Activated CD8-positive, alpha-beta T cell treated with anti-CD3 and anti-CD28 coated beads for 36 hours (primary cell): ENCODE measurements at regions not wholly inside any gene's neighbourhood (a gene's known extent, or its start where the extent isn't known, plus 50 kb on each side); places are given as distances from the start of the nearest gene placed in this dataset.

Experiments
- ATAC-seq: fragments of 200-7000 bp; cut with Tn5 transposase; one replicate; pipeline ENCODE4 v1.10.0; 2021; ENCODE audit warnings: mild to moderate bottlenecking, moderate library complexity
- CTCF ChIA-PET: fragments of 350-600 bp; sonication (Branson Sonifier 250); formaldehyde crosslinking; loops from one replicate; lab custom pipeline; 2021; ENCODE audit warnings: antibody characterized with exemption; lab: Charles Lee
- POLR2A ChIA-PET: fragments of 350-600 bp; sonication (Branson Sonifier 250); formaldehyde crosslinking; loops from one replicate; lab custom pipeline; 2021; ENCODE audit warnings: antibody characterized with exemption; lab: Charles Lee
- DNase-seq: peaks from one replicate; pipeline ENCODE4 v3.0.0-alpha.2; 2020
- H3K27ac Mint-ChIP-seq: one replicate; pipeline ENCODE4 v1.8.0; 2021; ENCODE audit warnings: mild to moderate bottlenecking, mixed read lengths
- H3K27me3 Mint-ChIP-seq: one replicate; pipeline ENCODE4 v1.8.0; 2021; ENCODE audit warnings: mixed read lengths
- H3K36me3 Mint-ChIP-seq: one replicate; pipeline ENCODE4 v1.8.0; 2021; ENCODE audit warnings: low read depth, mixed read lengths
- H3K4me1 Mint-ChIP-seq: one replicate; pipeline ENCODE4 v1.8.0; 2021; ENCODE audit warnings: low read depth, mixed read lengths
- H3K4me3 Mint-ChIP-seq: one replicate; pipeline ENCODE4 v1.8.0; 2021; ENCODE audit warnings: mild to moderate bottlenecking, moderate library complexity, mixed read lengths
- H3K9me3 Mint-ChIP-seq: one replicate; pipeline ENCODE4 v1.8.0; 2021; ENCODE audit warnings: mixed read lengths
- intact Hi-C: fragments of 100-400 bp; cut with micrococcal nuclease; formaldehyde crosslinking; loops from one replicate; pipeline ENCODE4 v1.10.0; 2022
- TF ChIP-seq, protein P1 (sequence below): fragments of 200-600 bp; IDR thresholded peaks from one replicate; pipeline ENCODE4 v1.8.0; 2022; ENCODE audit warnings: antibody characterized with exemption, mild to moderate bottlenecking

DNA sequence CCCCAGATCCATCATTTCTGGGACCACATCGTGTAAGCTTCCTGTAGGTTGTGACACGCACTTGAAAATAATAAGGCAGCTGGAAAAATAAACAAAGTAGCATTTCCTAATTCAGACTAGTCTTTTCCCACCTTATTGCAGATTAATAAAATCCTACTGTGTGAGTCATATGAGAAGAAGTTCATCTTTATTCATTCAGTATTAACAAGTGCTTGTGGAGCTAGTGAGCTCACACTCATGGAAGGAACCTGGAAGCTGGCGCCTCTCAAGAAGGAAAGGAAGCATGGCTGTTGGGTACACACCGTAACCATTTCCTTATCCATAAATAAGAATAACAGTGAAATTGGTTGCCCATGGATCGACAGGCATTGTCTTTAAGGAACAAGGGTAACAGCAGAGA is 152.6 kb upstream of the PFKP start:
- Mint-ChIP-seq H3K36me3 (no peaks in the 10 kb centered on the region), H3K4me3 (no peak overlapping the region), H3K4me1 (peaks cover 2% of the 10 kb centered on the region), H3K27ac (no peak overlapping the region), H3K27me3 (peaks cover 14% of the 10 kb centered on the region), H3K9me3 (no peaks in the 10 kb centered on the region)
- ChIA-PET POLR2A (no interaction called here), CTCF (interaction anchor here (1.0 to 1.3 kb wide), 2 partner anchors 11 to 14 kb away, joined by 3 to 5 read pairs; no protein-coding TSS in a partner anchor)
- DNase-seq (no peak), ATAC-seq (no peak)
- TF ChIP-seq, protein P1, sequence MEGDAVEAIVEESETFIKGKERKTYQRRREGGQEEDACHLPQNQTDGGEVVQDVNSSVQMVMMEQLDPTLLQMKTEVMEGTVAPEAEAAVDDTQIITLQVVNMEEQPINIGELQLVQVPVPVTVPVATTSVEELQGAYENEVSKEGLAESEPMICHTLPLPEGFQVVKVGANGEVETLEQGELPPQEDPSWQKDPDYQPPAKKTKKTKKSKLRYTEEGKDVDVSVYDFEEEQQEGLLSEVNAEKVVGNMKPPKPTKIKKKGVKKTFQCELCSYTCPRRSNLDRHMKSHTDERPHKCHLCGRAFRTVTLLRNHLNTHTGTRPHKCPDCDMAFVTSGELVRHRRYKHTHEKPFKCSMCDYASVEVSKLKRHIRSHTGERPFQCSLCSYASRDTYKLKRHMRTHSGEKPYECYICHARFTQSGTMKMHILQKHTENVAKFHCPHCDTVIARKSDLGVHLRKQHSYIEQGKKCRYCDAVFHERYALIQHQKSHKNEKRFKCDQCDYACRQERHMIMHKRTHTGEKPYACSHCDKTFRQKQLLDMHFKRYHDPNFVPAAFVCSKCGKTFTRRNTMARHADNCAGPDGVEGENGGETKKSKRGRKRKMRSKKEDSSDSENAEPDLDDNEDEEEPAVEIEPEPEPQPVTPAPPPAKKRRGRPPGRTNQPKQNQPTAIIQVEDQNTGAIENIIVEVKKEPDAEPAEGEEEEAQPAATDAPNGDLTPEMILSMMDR, result no peak
- intact Hi-C loops, result no loop called here

DNA sequence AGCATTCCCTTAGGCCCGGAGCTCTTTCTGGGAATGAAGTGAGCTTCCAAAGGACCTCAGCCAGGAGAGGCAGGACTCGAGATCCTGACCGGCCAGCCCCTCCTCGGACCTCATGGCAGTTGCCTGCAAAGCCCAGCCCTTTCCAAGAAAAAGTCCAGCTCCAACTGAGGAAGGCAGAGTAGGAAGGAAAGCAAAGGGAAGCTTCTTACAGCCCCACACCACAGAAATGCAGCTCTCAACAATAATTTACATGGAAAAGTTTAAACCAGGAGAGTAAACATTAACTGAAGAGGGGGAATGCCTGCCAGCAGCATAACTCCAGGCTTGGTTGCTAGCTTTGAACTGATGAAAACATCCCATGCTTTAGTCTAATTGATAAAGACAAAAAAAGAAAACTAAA is 153.9 kb upstream of the PFKP start:
- peaks cover 14% of the 10 kb centered on the region for H3K27me3 Mint-ChIP-seq
- H3K27ac Mint-ChIP-seq, result no peak overlapping the region
- TF ChIP-seq, protein P1, result no peak
- CTCF ChIA-PET, result interaction anchor here (0.8 kb wide), 1 partner anchor 15 kb away, joined by 4 read pairs; no protein-coding TSS in a partner anchor
- H3K4me3 Mint-ChIP-seq, result no peak overlapping the region
- intact Hi-C loops, result no loop called here
- peaks cover 12% of the 10 kb centered on the region for H3K4me1 Mint-ChIP-seq
- DNase-seq (no peak), ATAC-seq (no peak)
- H3K36me3 Mint-ChIP-seq, result no peaks in the 10 kb centered on the region
- no peaks in the 10 kb centered on the region for H3K9me3 Mint-ChIP-seq
- POLR2A ChIA-PET, result interaction anchor here (0.9 kb wide), 1 partner anchor 67 kb away, joined by 3 read pairs; no protein-coding TSS in a partner anchor

DNA sequence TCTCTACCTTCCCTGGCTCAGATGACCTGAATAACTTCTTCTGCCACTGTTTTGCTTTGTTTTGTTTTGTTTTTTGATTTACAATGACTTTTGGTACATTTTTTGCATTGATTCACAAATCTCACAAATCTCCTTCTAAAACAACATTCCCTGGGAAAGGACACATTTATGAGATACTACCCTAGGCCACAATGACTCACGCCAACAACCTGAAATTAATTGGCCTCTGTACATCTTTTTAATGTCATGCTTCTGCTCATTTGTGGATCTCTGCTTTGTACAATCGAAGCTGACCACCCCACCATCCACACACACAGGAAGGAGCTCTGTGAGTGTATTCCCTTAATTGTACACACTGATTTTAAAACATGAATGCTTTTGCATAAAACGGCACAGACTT is 156.7 kb upstream of the PFKP start:
- Mint-ChIP-seq H3K27ac (no peak overlapping the region), H3K36me3 (no peaks in the 10 kb centered on the region), H3K27me3 (peaks cover 8% of the 10 kb centered on the region), H3K4me1 (peaks cover 16% of the 10 kb centered on the region), H3K4me3 (no peak overlapping the region), H3K9me3 (no peaks in the 10 kb centered on the region)
- no peak for DNase-seq
- TF ChIP-seq, protein P1, result no peak
- no peak for ATAC-seq
- ChIA-PET POLR2A (no interaction called here), CTCF (no interaction called here)
- intact Hi-C loops, result no loop called here

DNA sequence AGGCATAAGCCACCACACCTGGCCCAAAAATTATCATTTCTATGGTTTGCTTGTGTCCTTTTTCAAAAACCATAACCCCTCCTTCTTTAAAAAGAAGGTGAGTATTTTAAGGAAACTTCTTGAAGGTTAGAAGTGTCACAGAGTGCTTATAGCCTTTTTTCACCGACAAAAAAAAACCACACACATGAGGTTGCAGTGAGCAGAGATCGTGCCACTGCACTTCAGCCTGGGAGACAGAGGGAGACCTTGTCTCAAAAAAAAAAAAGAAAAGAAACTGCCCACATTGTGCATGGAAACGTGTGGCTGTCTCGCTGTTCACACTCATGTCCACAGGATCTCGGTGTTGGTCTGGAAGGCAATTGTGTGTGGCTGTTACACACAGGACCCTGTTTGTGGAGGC is 157.4 kb upstream of the PFKP start:
- H3K4me1 Mint-ChIP-seq, result peaks cover 16% of the 10 kb centered on the region
- peaks cover 7% of the 10 kb centered on the region for H3K27me3 Mint-ChIP-seq
- no peaks in the 10 kb centered on the region for H3K9me3 Mint-ChIP-seq
- H3K4me3 Mint-ChIP-seq, result no peak overlapping the region
- ATAC-seq (no peak), DNase-seq (no peak)
- no peaks in the 10 kb centered on the region for H3K36me3 Mint-ChIP-seq
- TF ChIP-seq, protein P1, result no peak
- POLR2A ChIA-PET, result no interaction called here
- CTCF ChIA-PET, result interaction anchor here (0.6 kb wide), 1 partner anchor 140 kb away, joined by 5 read pairs; no protein-coding TSS in a partner anchor
- H3K27ac Mint-ChIP-seq, result no peak overlapping the region
- intact Hi-C loops, result no loop called here

DNA sequence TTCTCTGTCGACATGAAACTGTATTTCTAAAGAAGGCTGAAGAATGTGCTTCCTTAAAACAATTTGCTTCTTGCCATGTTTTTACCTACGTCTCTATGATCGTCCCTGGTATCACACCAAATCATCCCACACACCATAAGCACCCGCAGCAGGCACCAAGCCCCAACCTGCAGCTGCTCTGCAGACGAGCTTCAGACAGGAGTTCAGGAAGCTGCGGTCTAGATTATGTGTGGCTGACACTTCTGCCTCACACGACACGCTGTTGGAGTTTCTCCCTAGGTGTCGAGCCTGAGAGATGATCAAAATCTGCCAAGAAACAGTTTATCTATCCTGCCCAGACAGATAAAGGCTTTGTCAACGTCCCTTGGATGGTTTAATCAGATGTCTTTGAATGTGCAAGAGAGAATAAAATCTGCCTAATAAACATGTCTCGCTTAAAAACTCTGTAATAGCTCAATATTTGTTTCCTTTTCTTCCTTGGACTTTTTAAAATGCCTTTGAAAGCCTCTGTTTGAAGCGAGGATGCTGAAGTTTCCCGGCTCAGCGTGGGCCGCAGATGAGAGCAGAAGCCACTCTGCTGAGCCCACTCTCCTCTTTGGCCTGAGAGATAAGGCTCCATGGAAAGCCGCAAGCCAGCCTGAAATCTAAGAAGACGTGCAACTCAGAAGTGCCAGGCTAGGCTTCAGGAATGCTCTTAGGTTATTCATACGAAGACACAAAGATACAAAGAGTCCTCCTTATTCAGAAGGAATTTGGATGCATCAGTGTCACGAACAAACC is 158.3 kb upstream of the PFKP start:
- peaks cover 5% of the 10 kb centered on the region for H3K27me3 Mint-ChIP-seq
- ChIA-PET POLR2A (no interaction called here), CTCF (no interaction called here)
- H3K4me3 Mint-ChIP-seq, result no peak overlapping the region
- peak; percentile 45 for DNase-seq
- H3K9me3 Mint-ChIP-seq, result no peaks in the 10 kb centered on the region
- TF ChIP-seq, protein P1, result no peak
- no peak overlapping the region for H3K27ac Mint-ChIP-seq
- peak; percentile 68 for ATAC-seq
- H3K4me1 Mint-ChIP-seq, result peaks cover 16% of the 10 kb centered on the region
- intact Hi-C loops, result no loop called here
- H3K36me3 Mint-ChIP-seq, result no peaks in the 10 kb centered on the region
